SK-N-SH (cell line): ENCODE measurements at regions not wholly inside any gene's neighbourhood (a gene's known extent, or its start where the extent isn't known, plus 50 kb on each side); places are given as distances from the start of the nearest gene placed in this dataset.

ENCODE experiments used
- CTCF ChIA-PET: fragments of 300-600, 350-600 bp; formaldehyde crosslinking; extraction: SDS; loops from one replicate; lab custom pipeline; 2021; lab: Yijun Ruan, JAX
- POLR2A ChIA-PET: fragments of 350-600 bp; sonication (Branson Sonifier 250); formaldehyde crosslinking; extraction: SDS; loops from one replicate; lab custom pipeline; 2020; ENCODE audit warnings: antibody characterized with exemption, inconsistent platforms; lab: Yijun Ruan, JAX
- DNase-seq: peaks from one replicate; pipeline ENCODE4 v3.0.0; 2012
- H2AFZ ChIP-seq: fragments of 200-600 bp; sonication (generic); 2 replicates; pipeline ENCODE4 v1.8.1; 2016; ENCODE audit warnings: antibody characterized with exemption, mild to moderate bottlenecking, low read depth
- H3F3A ChIP-seq: fragments of 200-600 bp; sonication (generic); replicated peaks from 2 replicates; pipeline ENCODE3; 2016; ENCODE audit warnings: antibody characterized with exemption, mild to moderate bottlenecking; ENCODE audit not compliant: insufficient read depth
- H3K27ac ChIP-seq, 2 experiments: fragments of 200-500 bp in 1 of 2; fragments of 200-600 bp in 1 of 2; sonication (Bioruptor generic) in 1 of 2; sonication (generic), shearing (Covaris generic) in 1 of 2; 2 replicates each; pipeline versions ENCODE4 v1.5.1 to v1.6.1; 2014 to 2016; ENCODE audit warnings: low read depth in 2 of 2, inconsistent platforms in 1 of 2, low read length in 1 of 2, mild to moderate bottlenecking in 1 of 2, mixed read lengths in 1 of 2
- H3K27me3 ChIP-seq: fragments of 200-600 bp; sonication (generic), shearing (Covaris generic); 2 replicates; pipeline ENCODE4 v1.6.1; 2016; ENCODE audit warnings: mixed run types; ENCODE audit not compliant: insufficient read depth
- H3K36me3 ChIP-seq, 2 experiments: fragments of 200-500 bp in 1 of 2; fragments of 200-600 bp in 1 of 2; sonication (Bioruptor generic) in 1 of 2; sonication (generic) in 1 of 2; replicated peaks in 1 of 2; 2 replicates each; pipeline versions ENCODE3 to v1.5.1; 2014 to 2016; ENCODE audit warnings: low read length in 1 of 2, mild to moderate bottlenecking in 1 of 2; ENCODE audit not compliant: insufficient read depth in 2 of 2, control insufficient read depth in 1 of 2
- H3K4me1 ChIP-seq, 2 experiments: fragments of 200-500 bp in 1 of 2; fragments of 200-600 bp in 1 of 2; sonication (Bioruptor generic) in 1 of 2; sonication (generic), shearing (Covaris generic) in 1 of 2; 2 replicates each; pipeline versions ENCODE4 v1.5.1 to v1.6.1; 2014 to 2016; ENCODE audit warnings: low read depth in 1 of 2, low read length in 1 of 2, mixed run types in 1 of 2; ENCODE audit not compliant: insufficient read depth in 2 of 2, control insufficient read depth in 1 of 2
- H3K4me2 ChIP-seq: fragments of 200-600 bp; sonication (generic), shearing (Covaris generic); 2 replicates; pipeline ENCODE4 v1.6.1; 2017; ENCODE audit warnings: mixed run types
- H3K4me3 ChIP-seq, 2 experiments: fragments of 200-500 bp in 1 of 2; fragments of 200-600 bp in 1 of 2; sonication (Bioruptor generic) in 1 of 2; sonication (generic), shearing (Covaris generic) in 1 of 2; 2 replicates each; pipeline versions ENCODE4 v1.5.1 to v1.8.1; 2014 to 2016; ENCODE audit warnings: low read depth in 2 of 2, inconsistent platforms in 1 of 2, low read length in 1 of 2, mild to moderate bottlenecking in 1 of 2, mixed read lengths in 1 of 2, moderate library complexity in 1 of 2
- H3K79me2 ChIP-seq: fragments of 200-600 bp; sonication (generic); 2 replicates; pipeline ENCODE4 v1.8.1; 2017; ENCODE audit warnings: mild to moderate bottlenecking; ENCODE audit not compliant: insufficient read depth
- H3K9ac ChIP-seq: fragments of 200-600 bp; sonication (generic); 2 replicates; pipeline ENCODE4 v1.6.1; 2017; ENCODE audit warnings: mixed run types
- H3K9me2 ChIP-seq: fragments of 200-600 bp; sonication (generic); 2 replicates; pipeline ENCODE4 v1.6.1; 2017; ENCODE audit warnings: mixed run types
- H3K9me3 ChIP-seq: fragments of 200-600 bp; sonication (generic); 2 replicates; pipeline ENCODE4 v1.6.1; 2017; ENCODE audit warnings: mixed run types, mild to moderate bottlenecking, moderate library complexity
- H4K20me1 ChIP-seq: fragments of 200-600 bp; sonication (generic); 2 replicates; pipeline ENCODE4 v1.6.1; 2017; ENCODE audit warnings: mild to moderate bottlenecking, mixed run types; ENCODE audit not compliant: insufficient read depth
- CHD2 ChIP-seq: fragments of 150-350 bp; IDR thresholded peaks from 2 replicates; pipeline ENCODE4 v1.6.1; 2018; ENCODE audit warnings: low read length; ENCODE audit not compliant: partially characterized antibody
- CTCF ChIP-seq: fragments of 200-600 bp; sonication (generic); IDR thresholded peaks from 2 replicates; pipeline ENCODE4 v1.6.1; 2017; ENCODE audit warnings: antibody characterized with exemption, mild to moderate bottlenecking, moderate library complexity
- ELF1 ChIP-seq: IDR thresholded peaks from 2 replicates; pipeline ENCODE4 v1.4.0; 2012
- EP300 ChIP-seq, 2 experiments: IDR thresholded peaks; 2 replicates each; pipeline versions ENCODE4 v1.4.0 to v1.6.1; 2012; ENCODE audit warnings: borderline replicate concordance in 1 of 2, low read depth in 1 of 2, low read length in 1 of 2
- FOXJ3 ChIP-seq: sonication (generic); formaldehyde crosslinking; IDR thresholded peaks from 2 replicates; pipeline ENCODE4 v1.5.1; 2020; ENCODE audit warnings: mild to moderate bottlenecking, missing genetic modification reagents
- GATA2 ChIP-seq: sonication (generic); formaldehyde crosslinking; IDR thresholded peaks from 2 replicates; pipeline ENCODE4 v1.5.0; 2020; ENCODE audit warnings: mild to moderate bottlenecking, missing genetic modification reagents
- JUND ChIP-seq: IDR thresholded peaks from 2 replicates; pipeline ENCODE4 v1.4.0; 2012
- POLR2AphosphoS5 ChIP-seq: IDR thresholded peaks from 2 replicates; pipeline ENCODE4 v1.6.1; 2012; ENCODE audit warnings: low read depth, low read length
- RFX5 ChIP-seq: IDR thresholded peaks from 2 replicates; pipeline ENCODE4 v1.6.1; 2012; ENCODE audit warnings: mild to moderate bottlenecking, improper control_type of control experiment, low read length
- RXRA ChIP-seq: IDR thresholded peaks from 2 replicates; pipeline ENCODE4 v1.4.0; 2012; ENCODE audit warnings: low read depth, mild to moderate bottlenecking, borderline replicate concordance
- SIN3A ChIP-seq: IDR thresholded peaks from 2 replicates; pipeline ENCODE4 v1.6.1; 2012; ENCODE audit warnings: low read depth, mild to moderate bottlenecking, low read length, moderate library complexity, borderline replicate concordance
- TAF1 ChIP-seq: IDR thresholded peaks from 2 replicates; pipeline ENCODE4 v1.6.1; 2012; ENCODE audit warnings: low read depth, mild to moderate bottlenecking, low read length, moderate library complexity, borderline replicate concordance
- TEAD4 ChIP-seq: IDR thresholded peaks from 2 replicates; pipeline ENCODE4 v1.4.0; 2012; ENCODE audit warnings: mild to moderate bottlenecking, borderline replicate concordance; ENCODE audit not compliant: insufficient read depth
- USF1 ChIP-seq: IDR thresholded peaks from 2 replicates; pipeline ENCODE4 v1.4.0; 2012; ENCODE audit warnings: low read depth, borderline replicate concordance
- USF2 ChIP-seq: fragments of 150-350 bp; IDR thresholded peaks from 2 replicates; pipeline ENCODE4 v1.6.1; 2017; ENCODE audit warnings: antibody characterized with exemption, low read length, low read depth, borderline replicate concordance
- YY1 ChIP-seq: IDR thresholded peaks from 2 replicates; pipeline ENCODE4 v1.4.0; 2012; ENCODE audit warnings: low read depth, mild to moderate bottlenecking
- WGBS: methylation state at CpG from one replicate; pipeline ENCODE4 v1.1.6; 2017; ENCODE audit warnings: low lambda C conversion rate; 5-methylcytosine and 5-hydroxymethylcytosine counted together

DNA sequence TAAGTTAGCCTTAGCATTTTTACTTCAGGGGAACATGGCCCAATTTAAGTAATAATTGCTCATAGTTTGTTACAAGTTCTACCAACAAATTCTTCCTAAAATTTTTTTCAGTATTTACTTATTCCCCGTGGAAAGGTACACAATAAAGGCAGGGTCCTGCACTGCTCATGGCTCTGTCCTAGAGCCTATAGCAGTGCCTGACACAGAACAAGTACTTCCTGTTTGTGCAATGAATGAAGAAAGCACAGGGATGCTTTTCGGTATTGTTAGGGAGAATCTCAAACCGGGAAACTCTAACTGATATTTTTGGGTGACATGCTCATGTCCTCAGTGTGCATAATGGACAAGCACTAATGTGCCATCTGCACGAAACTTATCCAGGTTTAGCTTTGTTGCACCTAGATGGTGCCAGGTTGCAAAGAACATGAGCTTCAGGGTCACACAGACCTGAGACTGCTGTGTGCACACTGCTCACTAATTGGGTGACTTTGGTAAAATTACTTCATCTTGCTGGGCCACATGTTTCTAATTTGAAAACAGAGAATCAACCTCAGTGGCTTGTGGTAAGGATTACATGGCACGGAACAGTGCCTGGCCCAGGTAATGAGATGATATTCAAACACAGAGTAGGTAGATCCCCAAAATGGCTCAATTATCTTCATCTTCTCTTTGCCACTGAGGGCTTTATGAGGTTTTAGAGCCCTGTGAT, 175.8 kb upstream of the NPY2R start:
- no peak overlapping the region for H3K27ac ChIP-seq
- H3K9me2 ChIP-seq, result no peaks in the 10 kb centered on the region
- no peak overlapping the region for H3K4me2 ChIP-seq
- no peaks in the 10 kb centered on the region for H3K27me3 ChIP-seq
- no peak overlapping the region for H3K9ac ChIP-seq
- DNase-seq, result no peak
- no peaks in the 10 kb centered on the region for H4K20me1 ChIP-seq
- no peak overlapping the region for H3K4me3 ChIP-seq
- ChIA-PET CTCF (interaction anchor here (0.8 kb wide), 1 partner anchor 45 kb away, joined by 3 read pairs; no protein-coding TSS in a partner anchor), POLR2A (no interaction called here)
- H3K4me1 ChIP-seq, result peaks cover 0 to 2% of the 10 kb centered on the region in 2 experiments; a peak in 1 of 4 replicates
- no peak overlapping the region for H2AFZ ChIP-seq
- no peaks in the 10 kb centered on the region for H3F3A ChIP-seq
- 46% methylated on average over 5 of the region's 5 CpGs for WGBS
- no peaks in the 10 kb centered on the region for H3K9me3 ChIP-seq
- no peaks in the 10 kb centered on the region for H3K79me2 ChIP-seq
- TF ChIP-seq USF1, result no peak
- TF ChIP-seq ELF1, result no peak
- no peak for TF ChIP-seq SIN3A
- no peaks in the 10 kb centered on the region for H3K36me3 ChIP-seq

DNA sequence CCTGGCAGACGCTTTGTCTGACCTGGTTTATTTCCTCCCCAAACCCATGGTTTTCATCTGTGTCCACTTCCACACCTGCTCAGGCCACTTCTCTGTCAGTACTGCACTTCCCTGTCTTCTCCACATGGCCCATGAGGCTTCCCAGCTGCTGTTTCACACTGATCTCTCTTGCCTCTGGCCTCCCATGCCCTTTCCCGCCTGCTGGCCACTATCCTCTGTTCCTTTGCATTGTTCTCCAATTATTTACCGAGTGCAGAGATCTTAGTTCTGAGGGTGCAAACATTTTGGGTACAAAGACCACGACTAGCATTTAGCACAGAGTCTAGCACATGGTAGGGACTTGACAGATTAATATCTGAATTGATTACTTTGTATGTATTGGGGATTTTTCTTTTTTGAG, 174.8 kb upstream of the NPY2R start:
- Histone ChIP-seq H3K79me2 (no peaks in the 10 kb centered on the region), H3K9me2 (no peaks in the 10 kb centered on the region), H3K27me3 (no peaks in the 10 kb centered on the region), H3K4me2 (no peak overlapping the region), H2AFZ (no peak overlapping the region), H3K9me3 (no peaks in the 10 kb centered on the region), H3F3A (no peaks in the 10 kb centered on the region), H3K9ac (no peak overlapping the region), H3K4me1 (peaks cover 0 to 2% of the 10 kb centered on the region in 2 experiments; a peak in 1 of 4 replicates), H3K36me3 (no peaks in the 10 kb centered on the region), H3K4me3 (no peak overlapping the region), H4K20me1 (no peaks in the 10 kb centered on the region), H3K27ac (no peak overlapping the region)
- ChIA-PET CTCF (no interaction called here), POLR2A (no interaction called here)
- TF ChIP-seq TEAD4 (no peak), TAF1 (no peak), USF2 (no peak), RFX5 (no peak), RXRA (no peak), FOXJ3 (CRISPR knock-in tag) (no peak), POLR2AphosphoS5 (no peak), YY1 (no peak), GATA2 (CRISPR knock-in tag) (no peak), EP300 (IDR thresholded peaks at IDR 0.05; ENCODE audit: borderline replicate concordance in 1 of 2, low read depth in 1 of 2, low read length in 1 of 2) (no peak), CTCF (no peak), CHD2 (no peak), JUND (no peak)
- no peak for DNase-seq
- 25% methylated on average over 4 of the region's 4 CpGs for WGBS
